ENCODE measurements at regions not wholly inside any gene's neighbourhood (a gene's known extent, or its start where the extent isn't known, plus 50 kb on each side); places are given as distances from the start of the nearest gene placed in this dataset.

GRCh38 chr13:73467125-73467524, 408.3 kb downstream of the KLF5 start:
- no peak for DNase-seq (ENCODE audit: low read depth, low spot score)

DNA sequence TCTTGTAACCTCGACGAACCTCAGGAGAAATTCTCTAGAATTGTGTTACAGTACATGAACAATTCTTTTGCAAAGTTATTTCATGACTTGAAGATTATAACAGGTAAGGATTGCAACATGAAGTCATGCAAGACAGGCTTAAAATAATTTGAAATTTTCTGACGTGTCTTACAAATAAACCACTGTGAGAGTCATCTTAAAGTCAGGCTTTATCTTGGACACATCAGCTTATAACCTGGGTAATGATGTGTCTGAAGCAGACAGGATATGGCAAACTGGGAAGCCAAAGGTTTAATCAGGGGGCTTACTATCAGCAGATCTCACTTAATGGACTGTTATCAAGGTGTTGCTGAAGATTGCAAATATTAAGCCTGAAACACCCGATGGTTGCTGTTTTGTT, 407.8 kb downstream of the KLF5 start:
- no peak for DNase-seq (ENCODE audit: low read depth, low spot score)

GRCh38 chr13:73465617-73465971, 406.8 kb downstream of the KLF5 start:
- DNase-seq (ENCODE audit: low read depth, low spot score), result no peak

GRCh38 chr13:73464758-73465616, 406.2 kb downstream of the KLF5 start:
- no peak for DNase-seq (ENCODE audit: low read depth, low spot score)

GRCh38 chr13:73462241-73462640, 403.4 kb downstream of the KLF5 start:
- DNase-seq (ENCODE audit: low read depth, low spot score), result no peak

DNA sequence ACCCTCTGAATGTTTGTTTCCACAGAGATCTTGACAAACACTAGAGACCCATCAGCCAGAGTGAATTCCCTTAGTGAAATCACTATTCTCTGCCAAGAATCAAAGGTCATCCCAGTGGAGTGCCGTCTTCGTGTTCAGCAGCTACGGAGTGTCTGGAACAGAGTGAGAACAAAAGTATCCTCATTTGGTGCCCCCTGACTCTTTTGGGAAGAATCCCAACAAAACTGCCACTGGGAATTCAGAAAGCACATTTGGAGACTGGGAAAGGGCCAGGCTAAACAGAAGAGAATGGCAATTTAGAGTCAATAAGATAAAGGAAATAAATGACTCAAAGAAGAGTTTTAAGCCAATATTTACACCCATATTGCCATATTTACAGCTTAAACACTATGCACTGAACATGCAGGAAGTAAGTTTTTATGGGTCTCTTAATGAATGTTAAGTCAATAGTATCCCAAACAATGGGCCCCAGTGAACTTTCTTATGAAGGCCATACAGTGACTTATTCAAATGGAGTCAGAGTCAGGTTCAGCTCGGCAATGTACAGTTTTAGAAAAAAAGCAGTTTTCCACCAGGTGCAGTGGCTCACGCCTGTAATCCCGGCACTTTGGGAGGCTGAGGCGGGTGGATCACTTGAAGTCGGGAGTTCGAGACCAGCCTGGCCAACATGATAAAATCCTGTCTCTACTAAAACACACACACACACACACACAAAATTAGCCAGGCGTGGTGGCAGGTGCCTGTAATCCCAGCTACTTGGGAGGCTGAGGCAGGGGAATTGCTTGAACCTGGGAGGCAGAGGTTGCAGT, 392.6 kb downstream of the KLF5 start:
- DNase-seq (ENCODE audit: low read depth, low spot score), result no peak

DNA sequence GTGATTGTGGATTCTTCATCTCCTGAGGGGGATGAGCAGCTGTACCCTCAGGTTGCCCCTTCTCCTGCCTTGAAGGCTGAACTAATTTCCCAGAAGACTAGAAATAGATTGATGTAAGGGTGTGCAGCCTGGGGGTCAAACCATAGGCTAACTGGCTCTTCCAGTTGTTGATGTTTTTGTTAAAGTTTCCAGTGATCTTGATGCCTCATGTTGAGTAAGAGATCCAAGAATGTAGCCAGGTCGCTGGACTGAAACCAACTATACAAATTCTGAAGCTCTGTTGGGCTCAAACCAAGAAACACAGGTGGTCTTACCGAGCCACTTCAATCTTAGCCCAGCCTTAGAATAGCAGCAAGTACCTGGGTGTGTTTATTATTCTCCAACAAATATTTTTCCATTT, 391.8 kb downstream of the KLF5 start:
- no peak for DNase-seq (ENCODE audit: low read depth, low spot score)

DNA sequence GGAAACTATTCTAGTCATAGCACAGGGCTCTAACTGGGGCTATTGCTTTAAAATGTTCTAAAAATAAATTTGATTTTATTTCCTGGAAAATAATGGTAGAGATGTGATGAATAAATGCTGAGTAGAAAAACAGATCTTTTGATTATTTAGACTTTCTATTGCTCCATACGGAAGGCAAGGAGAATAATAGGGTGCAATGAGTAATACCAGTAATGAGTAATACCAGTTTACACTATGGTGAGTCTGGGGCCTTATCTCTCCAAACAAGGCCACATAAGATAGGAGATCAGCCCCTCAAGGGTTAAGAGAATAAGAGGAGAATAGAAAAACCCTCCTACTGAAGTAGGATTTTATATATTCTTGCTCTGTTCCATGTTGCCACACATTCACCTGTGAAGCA, 390.4 kb downstream of the KLF5 start:
- DNase-seq (ENCODE audit: low read depth, low spot score), result no peak

DNA sequence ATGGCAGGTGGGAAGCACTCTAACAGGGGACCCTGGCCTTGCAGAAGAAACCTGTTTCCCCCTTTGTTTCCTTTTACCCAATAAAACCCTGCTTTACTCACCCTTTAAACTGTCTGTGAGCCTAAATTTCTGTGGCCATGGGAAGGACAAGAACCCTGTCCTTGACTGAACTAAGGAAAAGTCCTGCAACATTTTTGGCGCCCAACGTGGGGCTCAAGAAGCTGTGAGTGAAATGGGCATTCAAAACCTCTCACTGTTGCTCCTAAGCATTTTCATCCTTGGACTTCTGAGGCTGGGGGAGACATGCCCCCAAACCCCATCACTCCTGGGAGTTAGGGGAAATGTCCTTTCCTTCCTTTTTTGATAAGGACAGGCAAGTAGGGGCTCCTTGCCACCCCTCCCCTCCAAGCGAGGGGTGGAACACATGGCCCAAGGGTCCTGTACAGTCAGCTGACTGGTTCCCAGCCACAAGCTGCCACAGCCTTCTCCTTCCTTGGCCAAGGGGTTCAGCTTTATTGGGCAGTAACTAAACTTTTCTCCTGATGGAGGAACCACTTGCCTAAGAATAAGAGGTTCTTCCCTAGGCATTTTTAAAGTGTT, 381.6 kb downstream of the KLF5 start:
- no peak for DNase-seq (ENCODE audit: low read depth, low spot score)

DNA sequence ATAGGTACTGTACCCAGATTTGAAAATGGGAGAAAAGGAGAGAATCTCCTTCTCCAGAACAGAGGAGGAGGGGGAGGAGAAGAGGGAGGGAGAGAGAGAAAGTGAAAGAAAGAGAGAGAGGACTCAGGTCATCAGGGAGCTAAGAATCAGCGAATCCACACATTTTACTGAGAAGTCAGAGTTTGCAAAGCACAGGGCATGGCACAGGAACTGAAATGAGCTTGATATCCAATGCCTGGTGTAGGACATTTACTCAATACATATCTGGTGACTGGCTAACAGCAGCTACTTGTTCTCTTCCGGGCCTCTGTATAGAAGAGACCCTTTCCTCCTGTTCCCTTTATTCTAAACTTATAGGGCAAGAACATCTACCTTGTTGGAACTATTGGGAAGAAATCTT, 375.1 kb downstream of the KLF5 start:
- DNase-seq (ENCODE audit: low read depth, low spot score), result no peak

DNA sequence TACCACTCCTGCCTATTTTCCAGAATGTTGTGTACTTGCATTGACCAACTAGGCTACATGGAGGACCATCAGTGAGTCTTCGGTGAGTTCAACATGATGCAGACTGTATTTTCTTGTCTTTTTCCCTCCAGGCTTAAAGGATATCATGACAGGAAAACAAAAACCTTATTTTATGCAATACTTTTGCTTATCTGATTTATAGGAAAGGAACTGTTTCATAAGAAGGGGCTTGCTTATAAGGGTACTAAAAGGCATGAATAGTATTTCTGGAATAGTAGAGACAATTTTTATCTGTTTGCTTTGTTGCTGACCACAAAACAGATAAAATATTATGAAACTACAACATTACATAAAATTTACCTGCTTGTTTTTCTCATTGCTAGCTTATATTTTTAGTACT, 374.7 kb downstream of the KLF5 start:
- no peak for DNase-seq (ENCODE audit: low read depth, low spot score)

GRCh38 chr13:73429701-73430100, 370.9 kb downstream of the KLF5 start:
- DNase-seq (ENCODE audit: low read depth, low spot score), result no peak

DNA sequence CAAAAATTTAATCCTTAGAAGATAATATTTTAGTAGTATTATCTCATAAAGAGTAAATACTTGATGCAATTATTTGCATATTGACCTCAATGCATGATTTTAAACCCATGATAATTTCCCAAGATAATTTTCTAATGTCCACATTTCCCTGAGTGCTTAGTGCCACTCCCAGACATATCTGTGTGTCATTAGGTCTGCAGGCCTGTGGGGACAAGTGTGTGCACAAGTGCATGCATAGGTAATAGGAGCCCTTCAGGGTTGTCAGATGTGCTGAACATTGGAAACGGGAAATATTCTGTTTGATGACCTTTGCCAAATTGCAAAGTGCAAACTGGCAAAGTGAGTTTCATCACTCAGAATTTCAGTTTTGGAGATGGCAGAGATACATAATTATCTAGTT, 369.9 kb downstream of the KLF5 start:
- DNase-seq (ENCODE audit: low read depth, low spot score), result no peak

DNA sequence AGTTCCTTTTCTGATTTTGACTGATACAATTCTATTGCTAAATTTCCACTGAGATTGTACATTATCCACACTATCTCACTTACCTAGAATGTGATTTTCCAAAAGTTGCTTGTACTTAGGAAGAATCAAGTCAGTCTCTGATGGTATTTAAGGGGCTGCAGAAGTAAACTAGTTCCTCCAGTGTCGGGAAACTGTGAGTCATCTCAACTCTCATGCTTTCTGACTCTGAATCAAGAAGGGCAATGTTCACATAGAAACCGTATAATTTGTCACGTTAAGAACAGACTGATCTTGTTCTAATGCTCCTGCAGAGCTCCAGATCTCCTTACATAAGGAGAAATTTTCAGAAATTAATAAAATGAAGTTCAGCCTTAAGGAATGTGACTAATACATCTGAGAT, 369.3 kb downstream of the KLF5 start:
- DNase-seq (ENCODE audit: low read depth, low spot score), result no peak

DNA sequence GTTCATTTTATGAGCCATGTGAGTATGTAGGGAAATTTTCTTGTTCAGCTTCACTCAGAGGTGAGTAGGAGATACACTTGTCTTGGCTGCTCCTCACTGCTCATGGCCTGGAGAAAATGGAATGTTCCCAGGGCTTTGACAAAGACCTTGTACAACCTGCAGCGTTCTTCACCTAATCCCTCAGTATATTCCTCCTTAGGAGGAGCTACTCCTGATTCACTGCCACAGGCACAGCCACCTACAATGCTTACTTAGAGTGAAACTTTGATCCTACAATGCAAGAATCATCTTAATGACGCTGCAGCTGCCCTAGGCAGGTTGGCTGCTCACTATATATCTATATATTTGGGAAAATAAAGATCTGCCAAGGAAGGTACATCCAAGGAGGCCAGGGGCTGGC, 364.2 kb downstream of the KLF5 start:
- DNase-seq (ENCODE audit: low read depth, low spot score), result no peak

- DNase-seq (ENCODE audit: low read depth, low spot score), result no peak
Observed at GRCh38 chr13:73421310-73421912, 362.6 kb downstream of the KLF5 start.

- DNase-seq (ENCODE audit: low read depth, low spot score), result no peak
Observed at GRCh38 chr13:73419186-73419585, 360.4 kb downstream of the KLF5 start.

GRCh38 chr13:73417012-73417615, 358.3 kb downstream of the KLF5 start:
- DNase-seq (ENCODE audit: low read depth, low spot score), result no peak

GRCh38 chr13:73416093-73416492, 357.3 kb downstream of the KLF5 start:
- no peak for DNase-seq (ENCODE audit: low read depth, low spot score)

DNA sequence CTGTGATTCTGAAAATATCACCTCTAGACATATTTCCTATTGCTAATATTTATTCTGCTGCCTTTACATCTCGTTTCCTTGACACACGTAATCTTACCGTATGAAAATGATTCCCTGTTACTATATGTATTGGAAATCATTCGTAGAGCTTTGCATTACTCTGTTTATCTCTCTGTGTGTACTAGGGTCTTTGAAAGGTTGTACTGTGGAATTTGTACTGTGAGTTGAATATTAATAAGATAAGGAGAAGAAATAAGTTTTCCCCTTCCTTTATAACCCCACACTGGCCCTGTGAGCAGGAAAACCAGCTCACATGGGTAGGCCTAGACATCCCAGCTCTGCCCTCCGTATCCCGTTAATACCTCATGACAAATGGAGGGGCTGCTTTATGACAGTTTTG, 354.9 kb downstream of the KLF5 start:
- DNase-seq (ENCODE audit: low read depth, low spot score), result no peak

DNA sequence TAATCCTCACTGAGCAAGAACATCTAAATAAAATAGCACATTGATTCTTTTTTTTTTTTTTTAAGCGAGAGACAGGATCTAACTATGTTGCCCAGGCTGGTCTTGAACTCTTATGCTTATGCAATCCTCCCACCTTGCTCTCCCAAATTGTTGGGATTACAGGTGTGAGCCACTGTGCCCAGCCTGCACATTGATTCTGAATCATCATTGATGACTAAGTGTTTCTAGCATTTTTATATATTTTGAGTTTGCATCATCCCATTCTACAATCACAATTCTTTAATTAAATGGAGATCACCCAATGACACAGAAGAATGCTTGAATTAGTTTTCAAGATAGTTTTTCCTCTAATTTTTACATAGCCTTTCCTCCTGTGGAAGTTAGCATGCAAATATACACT, 354.1 kb downstream of the KLF5 start:
- no peak for DNase-seq (ENCODE audit: low read depth, low spot score)
